HCEC 1CT (cell line): ENCODE measurements at regions not wholly inside any gene's neighbourhood (a gene's known extent, or its start where the extent isn't known, plus 50 kb on each side); places are given as distances from the start of the nearest gene placed in this dataset.
"Not testable (repeated sequence)": the region's sequence is repeated elsewhere in the genome, so short reads cannot be mapped to it uniquely, and the experiment has no call there.

Experiments
- DNase-seq: peaks from one replicate; pipeline ENCODE4 v3.0.0-alpha.2; 2017

DNA sequence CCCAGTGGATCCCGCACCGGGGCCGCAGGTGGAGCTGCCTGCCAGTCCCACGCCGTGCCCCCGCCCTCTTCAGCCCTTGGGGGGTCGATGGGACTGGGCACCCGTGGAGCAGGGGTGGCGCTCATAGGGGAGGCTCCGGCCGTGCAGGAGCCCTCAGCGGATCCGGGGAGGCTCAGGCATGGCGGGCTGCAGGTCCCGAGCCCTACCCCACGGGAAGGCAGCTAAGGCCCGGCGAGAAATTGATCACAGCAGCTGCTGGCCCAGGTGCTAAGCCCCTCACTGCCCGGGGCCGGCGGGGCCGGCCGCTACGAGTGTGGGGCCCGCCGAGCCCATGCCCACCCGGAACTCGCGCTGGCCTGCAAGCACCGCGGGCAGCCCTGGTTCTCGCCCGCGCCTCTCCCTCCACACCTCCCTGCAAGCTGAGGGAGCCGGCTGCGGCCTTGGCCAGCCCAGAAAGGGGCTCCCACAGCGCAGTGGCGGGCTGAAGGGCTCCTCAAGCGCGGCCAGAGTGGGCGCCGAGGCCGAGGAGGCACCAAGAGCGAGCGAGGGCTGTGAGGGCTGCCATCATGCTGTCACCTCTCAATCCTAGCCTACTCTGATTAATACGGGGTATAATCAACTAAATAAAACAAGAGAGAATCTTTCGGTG lies 56.5 kb upstream of the ABHD2 start:
- not testable (repeated sequence) for DNase-seq

DNA sequence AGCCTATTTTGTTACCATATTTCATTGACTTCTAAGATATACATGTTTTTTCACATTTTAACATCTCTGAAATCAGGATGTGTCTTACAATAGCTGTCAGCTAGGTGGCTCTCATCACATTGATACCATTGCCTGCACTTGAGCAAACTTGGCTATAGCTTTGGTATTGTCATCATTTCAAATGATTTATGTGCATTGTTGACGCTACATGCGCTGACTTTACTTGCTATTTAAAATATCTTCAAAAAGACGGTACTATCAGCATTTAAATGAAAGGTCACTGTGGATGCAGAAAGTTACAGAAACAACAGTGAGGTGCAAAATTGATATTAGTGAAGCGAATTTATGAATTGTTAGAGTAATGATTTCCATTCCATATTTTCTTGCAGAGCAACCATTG lies 54.0 kb upstream of the ABHD2 start:
- DNase-seq: peak; percentile 50

DNA sequence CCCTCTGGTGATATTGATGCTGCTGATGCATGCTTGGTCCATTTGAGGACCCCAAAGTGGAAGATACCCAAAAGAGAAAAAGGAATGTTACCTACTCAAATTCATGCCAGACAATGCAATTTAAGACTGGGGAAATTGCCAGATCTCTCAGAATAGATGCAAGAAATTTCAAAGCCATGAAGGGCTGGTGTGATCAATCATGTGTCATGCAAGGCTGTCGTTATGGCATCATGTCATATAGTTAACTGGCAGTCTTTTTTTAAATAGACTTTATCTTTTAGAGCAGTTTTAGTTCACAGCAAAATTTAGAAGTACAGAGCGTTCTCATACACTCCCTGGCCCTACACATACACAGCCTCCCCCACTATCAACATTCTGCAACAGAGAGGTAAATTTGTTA lies 53.1 kb upstream of the ABHD2 start:
- no peak for DNase-seq

DNA sequence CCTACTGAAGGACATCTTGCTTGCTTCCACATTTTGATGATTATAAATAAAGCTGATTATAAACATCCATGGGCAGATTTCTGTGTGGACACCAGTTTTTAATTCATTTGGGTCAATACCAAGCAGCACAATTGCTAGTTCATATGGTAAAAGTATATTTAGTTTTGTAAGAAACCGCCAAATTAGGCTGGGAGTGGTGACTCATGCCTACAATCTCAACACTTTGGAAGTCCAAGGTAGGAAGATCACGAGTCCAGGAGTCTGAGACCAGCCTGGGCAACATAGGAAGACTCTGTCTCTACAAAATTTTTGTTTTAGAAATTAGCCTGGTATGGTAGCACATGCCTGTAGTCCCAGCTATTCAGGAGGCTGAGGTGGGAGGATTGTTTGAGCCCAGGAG lies 52.6 kb upstream of the ABHD2 start:
- no peak for DNase-seq

DNA sequence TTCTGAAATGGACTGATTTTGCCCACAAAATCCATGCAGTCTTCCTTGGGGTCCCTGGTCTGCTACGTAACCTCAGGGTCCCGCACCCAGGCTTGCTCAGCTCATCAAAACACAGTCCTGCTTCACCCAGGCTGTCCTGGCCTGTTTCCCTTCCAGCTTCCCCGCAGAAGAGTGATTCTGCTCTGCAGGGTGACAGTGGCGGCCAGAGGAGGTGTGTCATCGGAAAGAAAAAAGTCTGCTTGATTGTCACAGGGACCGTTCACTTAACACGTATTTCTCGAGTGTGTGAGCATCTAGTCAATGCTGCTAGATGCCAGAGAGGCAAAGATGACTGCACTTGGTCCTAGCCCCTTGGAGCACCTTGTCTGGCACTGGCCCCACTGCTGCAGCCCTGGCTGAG lies 50.1 kb upstream of the ABHD2 start:
- no peak for DNase-seq
